OCI-LY7 (cell line): ENCODE measurements at regions not wholly inside any gene's neighbourhood (a gene's known extent, or its start where the extent isn't known, plus 50 kb on each side); places are given as distances from the start of the nearest gene placed in this dataset.

Experiments
- BruUV-seq: library from RNA; stranded (reverse); fragments of 400-500 nt; replicated peaks from 2 replicates; lab custom pipeline; 2021; lab: Mats Ljungman, UMichigan
- CTCF ChIA-PET: fragments of 300-600 bp; sonication (Branson Sonifier 250); formaldehyde crosslinking; loops from one replicate; lab custom pipeline; 2022; ENCODE audit warnings: antibody characterized with exemption; ENCODE audit not compliant: unreplicated experiment; lab: Charles Lee
- POLR2A ChIA-PET: fragments of 300-600 bp; sonication (Branson Sonifier 250); formaldehyde crosslinking; loops from one replicate; lab custom pipeline; 2022; ENCODE audit warnings: antibody characterized with exemption; lab: Charles Lee
- DNase-seq: peaks from one replicate; pipeline ENCODE4 v3.0.0-alpha.2; 2015; ENCODE audit warnings: low spot score
- H2AFZ ChIP-seq: fragments of 200-600 bp; sonication (generic), shearing (Covaris generic); 2 replicates; pipeline ENCODE4 v1.6.1; 2014; ENCODE audit warnings: mild to moderate bottlenecking, antibody characterized with exemption, low read length, moderate library complexity
- H3K27ac ChIP-seq: fragments of 200-600 bp; sonication (generic); 2 replicates; pipeline ENCODE4 v1.5.1; 2014; ENCODE audit warnings: mixed run types, low read depth, mild to moderate bottlenecking, moderate library complexity, low read length, inconsistent platforms; ENCODE audit not compliant: poor library complexity, severe bottlenecking
- H3K36me3 ChIP-seq: fragments of 200-600 bp; sonication (generic); 2 replicates; pipeline ENCODE4 v1.6.1; 2014; ENCODE audit warnings: mild to moderate bottlenecking, antibody characterized with exemption, low read length, moderate library complexity, mixed read lengths; ENCODE audit not compliant: insufficient read depth
- H3K4me1 ChIP-seq: fragments of 200-600 bp; sonication (generic); 2 replicates; pipeline ENCODE4 v1.5.1; 2014; ENCODE audit warnings: mild to moderate bottlenecking, low read length; ENCODE audit not compliant: insufficient read depth, poor library complexity, severe bottlenecking
- H3K4me2 ChIP-seq: fragments of 200-600 bp; sonication (generic); 2 replicates; pipeline ENCODE4 v1.6.1; 2014; ENCODE audit warnings: mild to moderate bottlenecking, low read length
- H3K4me3 ChIP-seq: fragments of 200-600 bp; sonication (generic); 2 replicates; pipeline ENCODE4 v1.5.1; 2014; ENCODE audit warnings: mild to moderate bottlenecking, low read depth, low read length; ENCODE audit not compliant: poor library complexity, severe bottlenecking
- H3K79me2 ChIP-seq: fragments of 200-600 bp; sonication (generic); 2 replicates; pipeline ENCODE4 v1.6.1; 2016; ENCODE audit warnings: low read depth, mild to moderate bottlenecking, low read length, moderate library complexity, mixed read lengths; ENCODE audit not compliant: insufficient read depth
- H3K9me2 ChIP-seq: fragments of 200-600 bp; sonication (generic); 2 replicates; pipeline ENCODE4 v1.6.1; 2016; ENCODE audit warnings: mild to moderate bottlenecking, low read length, mixed read lengths; ENCODE audit not compliant: insufficient read depth
- H3K9me3 ChIP-seq: fragments of 200-600 bp; sonication (generic); 2 replicates; pipeline ENCODE4 v1.6.1; 2014; ENCODE audit warnings: mild to moderate bottlenecking, mixed run types, low read length, mixed read lengths
- H4K20me1 ChIP-seq: fragments of 200-600 bp; sonication (generic); 2 replicates; pipeline ENCODE4 v1.6.1; 2014; ENCODE audit warnings: mild to moderate bottlenecking, antibody characterized with exemption, low read length, moderate library complexity, mixed read lengths; ENCODE audit not compliant: insufficient read depth
- EZH2phosphoT487 ChIP-seq: fragments of 200-600 bp; sonication (generic); IDR thresholded peaks from 2 replicates; pipeline ENCODE4 v1.6.1; 2018; ENCODE audit warnings: low read depth, borderline replicate concordance, mild to moderate bottlenecking, mixed run types, antibody characterized with exemption, low read length, moderate library complexity, mixed read lengths
- intact Hi-C: fragments of 100-400 bp; cut with micrococcal nuclease; formaldehyde crosslinking; loops from one replicate; pipeline ENCODE4 v1.10.0; 2022; ENCODE audit not compliant: unreplicated experiment
- TF ChIP-seq, protein P1 (sequence below): fragments of 200-600 bp; sonication (generic); conservative IDR thresholded peaks from 2 replicates; pipeline ENCODE4 v1.5.1; 2014; ENCODE audit warnings: mild to moderate bottlenecking, antibody characterized with exemption, low read length, moderate library complexity, mixed read lengths

- Histone ChIP-seq H3K79me2 (no peaks in the 10 kb centered on the region), H3K9me2 (no peaks in the 10 kb centered on the region), H3K4me2 (no peak overlapping the region), H3K36me3 (no peaks in the 10 kb centered on the region), H3K27ac (no peak overlapping the region), H3K4me3 (no peak overlapping the region), H2AFZ (no peak overlapping the region), H3K4me1 (peaks cover 15% of the 10 kb centered on the region), H4K20me1 (no peaks in the 10 kb centered on the region), H3K9me3 (no peaks in the 10 kb centered on the region)
- no TSS peak for BruUV-seq
- CTCF ChIA-PET, result no interaction called here
- intact Hi-C loops, result no loop called here
- no peak for DNase-seq
- POLR2A ChIA-PET, result interaction anchor here (1.2 kb wide), 1 partner anchor 51 kb away, joined by 3 read pairs; no protein-coding TSS in a partner anchor
- TF ChIP-seq EZH2phosphoT487, result no peak
- TF ChIP-seq, protein P1, sequence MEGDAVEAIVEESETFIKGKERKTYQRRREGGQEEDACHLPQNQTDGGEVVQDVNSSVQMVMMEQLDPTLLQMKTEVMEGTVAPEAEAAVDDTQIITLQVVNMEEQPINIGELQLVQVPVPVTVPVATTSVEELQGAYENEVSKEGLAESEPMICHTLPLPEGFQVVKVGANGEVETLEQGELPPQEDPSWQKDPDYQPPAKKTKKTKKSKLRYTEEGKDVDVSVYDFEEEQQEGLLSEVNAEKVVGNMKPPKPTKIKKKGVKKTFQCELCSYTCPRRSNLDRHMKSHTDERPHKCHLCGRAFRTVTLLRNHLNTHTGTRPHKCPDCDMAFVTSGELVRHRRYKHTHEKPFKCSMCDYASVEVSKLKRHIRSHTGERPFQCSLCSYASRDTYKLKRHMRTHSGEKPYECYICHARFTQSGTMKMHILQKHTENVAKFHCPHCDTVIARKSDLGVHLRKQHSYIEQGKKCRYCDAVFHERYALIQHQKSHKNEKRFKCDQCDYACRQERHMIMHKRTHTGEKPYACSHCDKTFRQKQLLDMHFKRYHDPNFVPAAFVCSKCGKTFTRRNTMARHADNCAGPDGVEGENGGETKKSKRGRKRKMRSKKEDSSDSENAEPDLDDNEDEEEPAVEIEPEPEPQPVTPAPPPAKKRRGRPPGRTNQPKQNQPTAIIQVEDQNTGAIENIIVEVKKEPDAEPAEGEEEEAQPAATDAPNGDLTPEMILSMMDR, result no peak
These were observed 220.7 kb upstream of the C1orf174 start for GRCh38 chr1:4120557-4121292.

GRCh38 chr1:4121293-4121684 is 221.2 kb upstream of the C1orf174 start:
- no peak for TF ChIP-seq EZH2phosphoT487
- TF ChIP-seq, protein P1, result no peak
- ChIA-PET POLR2A (no interaction called here), CTCF (no interaction called here)
- no TSS peak for BruUV-seq
- H3K36me3 ChIP-seq, result no peaks in the 10 kb centered on the region
- no peaks in the 10 kb centered on the region for H3K9me2 ChIP-seq
- H3K4me1 ChIP-seq, result peaks cover 15% of the 10 kb centered on the region
- no peak overlapping the region for H3K4me2 ChIP-seq
- no peaks in the 10 kb centered on the region for H4K20me1 ChIP-seq
- no peak overlapping the region for H3K4me3 ChIP-seq
- no peak overlapping the region for H3K27ac ChIP-seq
- H3K79me2 ChIP-seq, result no peaks in the 10 kb centered on the region
- H2AFZ ChIP-seq, result no peak overlapping the region
- H3K9me3 ChIP-seq, result no peaks in the 10 kb centered on the region
- DNase-seq, result no peak
- intact Hi-C loops, result no loop called here

DNA sequence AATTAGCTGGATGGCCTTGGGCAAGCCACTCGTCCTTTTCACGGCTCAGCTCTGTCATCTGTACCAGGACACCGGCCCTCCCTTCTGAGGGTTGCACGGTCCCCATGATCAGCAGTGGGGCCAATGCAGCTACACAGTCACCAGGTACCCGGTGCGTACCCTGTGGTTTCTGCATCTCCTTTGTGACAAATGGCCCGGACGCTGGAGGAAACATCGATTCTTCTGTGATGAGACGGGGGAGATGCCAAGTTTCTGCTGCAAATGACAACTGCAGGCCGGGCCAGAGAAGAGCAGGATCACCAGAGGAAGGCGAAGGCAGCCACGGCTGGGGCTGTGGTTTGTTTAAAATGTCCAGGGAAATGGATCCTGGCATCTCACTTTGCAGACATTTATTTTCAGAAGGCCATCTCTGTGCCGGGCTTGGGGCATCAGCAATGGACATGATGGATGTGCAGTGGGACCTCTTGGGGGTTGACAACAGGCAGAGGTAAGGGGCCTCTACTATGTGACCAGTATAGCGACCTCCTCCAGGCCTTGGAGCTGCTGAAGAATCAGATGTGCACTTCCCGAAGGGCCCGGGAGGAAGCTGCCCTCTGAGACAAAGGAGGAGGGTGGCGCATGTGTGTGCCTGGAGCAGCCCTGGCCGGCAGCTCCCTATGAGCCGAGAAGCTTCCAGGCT is 221.9 kb upstream of the C1orf174 start:
- intact Hi-C loops, result no loop called here
- ChIA-PET CTCF (no interaction called here), POLR2A (no interaction called here)
- no TSS peak for BruUV-seq
- Histone ChIP-seq H2AFZ (no peak overlapping the region), H3K27ac (no peak overlapping the region), H4K20me1 (no peaks in the 10 kb centered on the region), H3K4me1 (peaks cover 15% of the 10 kb centered on the region), H3K79me2 (no peaks in the 10 kb centered on the region), H3K4me2 (no peak overlapping the region), H3K9me3 (no peaks in the 10 kb centered on the region), H3K36me3 (no peaks in the 10 kb centered on the region), H3K9me2 (no peaks in the 10 kb centered on the region), H3K4me3 (no peak overlapping the region)
- no peak for DNase-seq
- TF ChIP-seq, protein P1, result no peak
- no peak for TF ChIP-seq EZH2phosphoT487
